PC-9 (cell line): ENCODE measurements at regions not wholly inside any gene's neighbourhood (a gene's known extent, or its start where the extent isn't known, plus 50 kb on each side); places are given as distances from the start of the nearest gene placed in this dataset.

Experiments used
- EZH2 ChIP-seq: fragments of 200-600 bp; sonication (generic); IDR thresholded peaks from 2 replicates; pipeline ENCODE4 v1.8.0; 2017; ENCODE audit warnings: antibody characterized with exemption, low read depth
- TF ChIP-seq, protein P1 (sequence below): fragments of 200-600 bp; sonication (generic); conservative IDR thresholded peaks from 2 replicates; pipeline ENCODE4 v1.6.1; 2017; ENCODE audit warnings: mixed run types, antibody characterized with exemption, mild to moderate bottlenecking, moderate library complexity

DNA sequence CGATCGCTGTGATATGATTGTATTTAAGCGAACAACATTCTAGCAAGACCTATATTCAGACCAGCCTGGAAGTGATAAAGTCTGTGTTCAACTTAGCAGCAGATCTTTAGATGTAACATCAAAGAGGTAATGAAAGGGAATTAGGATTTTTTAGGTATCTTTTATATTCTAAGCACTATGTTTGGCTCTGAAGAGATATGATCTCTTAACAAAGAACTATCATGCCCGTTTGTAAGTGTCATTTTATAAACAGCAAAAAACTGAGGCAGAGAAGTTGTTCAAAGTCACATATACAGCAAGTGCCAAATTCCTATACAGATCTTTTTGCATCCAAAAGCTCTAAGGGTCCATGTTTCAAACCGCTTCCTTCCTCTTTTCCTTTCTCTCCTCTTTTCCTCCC is 53.0 kb upstream of the TIAM1 start:
- TF ChIP-seq, protein P1, sequence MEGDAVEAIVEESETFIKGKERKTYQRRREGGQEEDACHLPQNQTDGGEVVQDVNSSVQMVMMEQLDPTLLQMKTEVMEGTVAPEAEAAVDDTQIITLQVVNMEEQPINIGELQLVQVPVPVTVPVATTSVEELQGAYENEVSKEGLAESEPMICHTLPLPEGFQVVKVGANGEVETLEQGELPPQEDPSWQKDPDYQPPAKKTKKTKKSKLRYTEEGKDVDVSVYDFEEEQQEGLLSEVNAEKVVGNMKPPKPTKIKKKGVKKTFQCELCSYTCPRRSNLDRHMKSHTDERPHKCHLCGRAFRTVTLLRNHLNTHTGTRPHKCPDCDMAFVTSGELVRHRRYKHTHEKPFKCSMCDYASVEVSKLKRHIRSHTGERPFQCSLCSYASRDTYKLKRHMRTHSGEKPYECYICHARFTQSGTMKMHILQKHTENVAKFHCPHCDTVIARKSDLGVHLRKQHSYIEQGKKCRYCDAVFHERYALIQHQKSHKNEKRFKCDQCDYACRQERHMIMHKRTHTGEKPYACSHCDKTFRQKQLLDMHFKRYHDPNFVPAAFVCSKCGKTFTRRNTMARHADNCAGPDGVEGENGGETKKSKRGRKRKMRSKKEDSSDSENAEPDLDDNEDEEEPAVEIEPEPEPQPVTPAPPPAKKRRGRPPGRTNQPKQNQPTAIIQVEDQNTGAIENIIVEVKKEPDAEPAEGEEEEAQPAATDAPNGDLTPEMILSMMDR = no peak
- TF ChIP-seq EZH2 = no peak
